ENCODE measurements at regions not wholly inside any gene's neighbourhood (a gene's known extent, or its start where the extent isn't known, plus 50 kb on each side); places are given as distances from the start of the nearest gene placed in this dataset.
A peak's percentile ranks its signal among the peaks of the same experiment; 100 is the strongest.

DNA sequence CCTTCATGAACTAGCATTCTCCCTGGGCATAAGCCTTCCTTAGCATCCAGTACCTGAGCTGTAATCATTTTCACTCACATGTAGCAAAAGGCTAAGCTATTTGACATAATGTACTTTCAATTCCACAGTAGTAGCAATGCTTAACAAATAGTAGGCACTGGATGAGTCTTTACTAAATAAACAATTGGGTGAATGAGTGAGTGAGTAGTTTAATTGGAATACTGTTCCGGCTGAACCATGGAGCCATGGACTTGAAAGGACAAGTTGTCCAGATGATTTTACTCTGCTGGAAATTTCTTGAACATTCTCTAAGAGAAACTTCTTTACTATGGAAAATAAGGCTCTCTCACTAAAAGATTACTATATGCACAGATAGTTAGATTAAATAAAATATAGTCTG, 159.3 kb downstream of the FAM47B start:
- ChIA-PET CTCF (no interaction called here), POLR2A (no interaction called here)
- TF ChIP-seq, protein P1, sequence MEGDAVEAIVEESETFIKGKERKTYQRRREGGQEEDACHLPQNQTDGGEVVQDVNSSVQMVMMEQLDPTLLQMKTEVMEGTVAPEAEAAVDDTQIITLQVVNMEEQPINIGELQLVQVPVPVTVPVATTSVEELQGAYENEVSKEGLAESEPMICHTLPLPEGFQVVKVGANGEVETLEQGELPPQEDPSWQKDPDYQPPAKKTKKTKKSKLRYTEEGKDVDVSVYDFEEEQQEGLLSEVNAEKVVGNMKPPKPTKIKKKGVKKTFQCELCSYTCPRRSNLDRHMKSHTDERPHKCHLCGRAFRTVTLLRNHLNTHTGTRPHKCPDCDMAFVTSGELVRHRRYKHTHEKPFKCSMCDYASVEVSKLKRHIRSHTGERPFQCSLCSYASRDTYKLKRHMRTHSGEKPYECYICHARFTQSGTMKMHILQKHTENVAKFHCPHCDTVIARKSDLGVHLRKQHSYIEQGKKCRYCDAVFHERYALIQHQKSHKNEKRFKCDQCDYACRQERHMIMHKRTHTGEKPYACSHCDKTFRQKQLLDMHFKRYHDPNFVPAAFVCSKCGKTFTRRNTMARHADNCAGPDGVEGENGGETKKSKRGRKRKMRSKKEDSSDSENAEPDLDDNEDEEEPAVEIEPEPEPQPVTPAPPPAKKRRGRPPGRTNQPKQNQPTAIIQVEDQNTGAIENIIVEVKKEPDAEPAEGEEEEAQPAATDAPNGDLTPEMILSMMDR (IDR thresholded peaks at IDR 0.05; ENCODE audit: insufficient read depth, low read length, missing control alignments): no peak

DNA sequence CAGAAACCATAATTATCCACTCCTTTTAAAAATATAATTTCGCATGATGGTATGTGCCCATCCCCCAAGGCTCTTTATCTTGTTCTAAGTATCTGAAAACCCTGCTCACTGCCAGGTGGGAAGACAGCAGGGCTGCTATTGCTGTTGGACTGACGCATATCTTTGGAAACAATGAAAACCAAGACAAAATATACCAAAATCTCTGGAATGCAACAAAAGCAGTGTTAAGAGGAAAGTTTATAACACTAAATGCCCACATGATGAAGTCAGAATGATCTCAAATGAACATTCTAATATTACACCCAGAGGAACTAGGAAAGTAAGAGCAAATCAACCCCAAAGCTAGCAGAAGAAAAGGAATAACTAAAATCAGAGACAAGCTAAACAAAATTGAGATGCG, 162.0 kb downstream of the FAM47B start:
- ChIA-PET CTCF (no interaction called here), POLR2A (no interaction called here)
- no peak for DNase-seq (ENCODE audit: low read depth, low spot score)
- no peak overlapping the region for H3K4me3 ChIP-seq (ENCODE audit: low read depth, low read length)
- TF ChIP-seq, protein P1 (IDR thresholded peaks at IDR 0.05; ENCODE audit: insufficient read depth, low read length, missing control alignments): no peak

More for the DNA sequence above, 159.3 kb downstream of the FAM47B start:
- DNase-seq (ENCODE audit: low read depth, low spot score): no peak
- no peak overlapping the region for H3K4me3 ChIP-seq (ENCODE audit: low read depth, low read length)

DNA sequence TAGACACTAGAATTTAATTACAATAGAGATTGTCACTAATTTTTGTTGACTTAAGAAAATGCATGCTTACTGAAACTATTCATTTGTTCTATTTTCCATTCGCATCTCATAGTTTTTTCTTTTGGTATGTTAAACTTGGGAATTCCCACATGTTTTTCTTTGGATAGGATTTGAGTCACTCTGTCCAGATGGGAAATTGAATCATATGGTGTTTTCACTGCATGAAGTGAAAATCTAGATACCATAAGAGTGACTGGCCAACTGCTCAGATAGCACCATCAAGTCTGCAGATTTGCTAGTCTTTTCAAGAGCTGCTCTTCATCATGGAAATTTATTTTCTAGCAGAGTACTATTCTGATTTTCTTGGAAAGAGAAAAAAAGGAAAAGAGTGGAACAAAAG, 172.6 kb downstream of the FAM47B start:
- ChIA-PET POLR2A (no interaction called here), CTCF (no interaction called here)
- peak; percentile 44 for DNase-seq (ENCODE audit: low read depth, low spot score)
- TF ChIP-seq, protein P1 (IDR thresholded peaks at IDR 0.05; ENCODE audit: insufficient read depth, low read length, missing control alignments): no peak
- no peak overlapping the region for H3K4me3 ChIP-seq (ENCODE audit: low read depth, low read length)

DNA sequence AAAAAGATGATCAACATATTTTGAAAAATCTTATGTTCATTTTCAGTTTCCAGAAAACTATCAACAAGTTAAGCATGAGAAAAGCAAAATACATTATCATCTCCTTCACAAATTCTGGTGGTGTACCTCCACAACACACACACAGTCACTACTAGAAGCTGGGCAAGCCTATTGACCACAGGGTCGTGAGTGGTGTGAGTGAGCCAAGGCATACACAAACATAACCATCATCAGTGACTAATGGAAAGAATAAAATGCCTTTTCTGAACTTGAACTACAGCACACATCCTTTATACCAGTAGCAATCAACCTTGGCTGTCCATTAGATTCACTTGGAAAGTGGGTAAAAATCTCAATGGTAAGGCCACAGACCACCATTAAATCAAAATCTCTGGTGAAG, 180.2 kb downstream of the FAM47B start:
- DNase-seq (ENCODE audit: low read depth, low spot score): no peak
- TF ChIP-seq, protein P1 (IDR thresholded peaks at IDR 0.05; ENCODE audit: insufficient read depth, low read length, missing control alignments): no peak
- CTCF ChIA-PET: no interaction called here
- H3K4me3 ChIP-seq (ENCODE audit: low read depth, low read length): no peak overlapping the region
- POLR2A ChIA-PET: no interaction called here

DNA sequence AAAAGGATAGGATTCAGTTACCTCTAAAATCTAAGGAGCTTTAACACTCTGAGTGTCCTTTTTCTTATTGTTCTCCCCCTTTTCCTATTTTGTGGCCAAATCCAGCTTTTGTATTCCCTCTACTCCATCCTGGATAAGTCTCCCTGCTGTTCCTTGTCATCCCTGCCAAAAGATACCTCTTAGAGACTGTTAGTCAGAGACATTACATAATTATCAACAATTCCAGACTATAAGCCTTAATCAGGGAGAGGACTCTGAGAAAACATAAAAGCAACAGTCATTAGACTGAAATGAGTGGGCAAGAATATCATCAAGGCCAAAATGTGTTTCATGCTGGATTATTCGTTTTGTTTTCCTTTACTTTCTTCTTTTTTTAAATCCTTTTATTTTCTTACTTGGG, 206.9 kb downstream of the FAM47B start:
- H3K4me3 ChIP-seq (ENCODE audit: low read depth, low read length): no peak overlapping the region
- DNase-seq (ENCODE audit: low read depth, low spot score): no peak
- TF ChIP-seq, protein P1 (IDR thresholded peaks at IDR 0.05; ENCODE audit: insufficient read depth, low read length, missing control alignments): no peak
- POLR2A ChIA-PET: no interaction called here
- CTCF ChIA-PET: no interaction called here

DNA sequence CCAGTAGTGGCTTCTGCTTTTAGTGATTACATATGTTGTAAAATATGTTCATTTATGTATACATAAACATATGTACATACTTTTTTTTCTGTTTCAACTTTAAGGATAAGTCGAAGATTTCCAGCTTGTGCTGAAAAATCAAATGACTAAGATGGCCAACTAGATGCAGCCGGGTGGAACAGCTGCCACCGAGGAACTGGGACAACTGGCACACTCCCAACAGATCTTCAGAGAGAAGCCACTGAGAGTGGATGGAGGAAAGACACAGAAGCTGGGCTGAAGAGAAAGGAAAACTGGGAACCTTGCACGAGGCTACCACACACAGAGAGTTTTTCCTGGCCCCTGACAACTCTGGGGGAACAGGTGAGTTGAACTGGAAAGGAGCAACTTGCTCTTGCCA, 207.5 kb downstream of the FAM47B start:
- TF ChIP-seq, protein P1 (IDR thresholded peaks at IDR 0.05; ENCODE audit: insufficient read depth, low read length, missing control alignments): no peak
- H3K4me3 ChIP-seq (ENCODE audit: low read depth, low read length): no peak overlapping the region
- ChIA-PET POLR2A (no interaction called here), CTCF (no interaction called here)
- DNase-seq (ENCODE audit: low read depth, low spot score): no peak
